H4 (cell line): ENCODE measurements at regions not wholly inside any gene's neighbourhood (a gene's known extent, or its start where the extent isn't known, plus 50 kb on each side); places are given as distances from the start of the nearest gene placed in this dataset.

ENCODE experiments used
- DNase-seq: peaks from one replicate; pipeline ENCODE4 v3.0.0-alpha.2; 2015; ENCODE audit warnings: low spot score

DNA sequence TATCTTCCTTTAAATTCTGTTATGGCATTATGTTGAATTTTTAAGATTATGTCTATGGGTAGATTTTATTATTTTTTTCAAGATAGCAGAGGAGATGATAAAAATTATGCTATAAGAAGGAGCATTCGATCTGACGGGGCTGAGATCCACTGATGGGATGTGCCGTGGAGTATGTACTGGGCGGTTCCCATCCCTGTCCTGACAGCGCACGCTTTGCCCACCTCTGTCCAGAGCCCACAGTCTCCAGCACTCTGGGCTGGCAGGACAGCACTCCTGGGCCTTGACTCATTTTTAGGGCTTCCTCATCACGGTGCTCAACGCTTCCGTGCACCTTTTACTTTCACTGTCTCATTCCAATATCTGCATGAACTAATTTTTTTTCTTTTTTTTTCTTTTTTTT, 235.5 kb downstream of the TEX29 start:
- no peak for DNase-seq

DNA sequence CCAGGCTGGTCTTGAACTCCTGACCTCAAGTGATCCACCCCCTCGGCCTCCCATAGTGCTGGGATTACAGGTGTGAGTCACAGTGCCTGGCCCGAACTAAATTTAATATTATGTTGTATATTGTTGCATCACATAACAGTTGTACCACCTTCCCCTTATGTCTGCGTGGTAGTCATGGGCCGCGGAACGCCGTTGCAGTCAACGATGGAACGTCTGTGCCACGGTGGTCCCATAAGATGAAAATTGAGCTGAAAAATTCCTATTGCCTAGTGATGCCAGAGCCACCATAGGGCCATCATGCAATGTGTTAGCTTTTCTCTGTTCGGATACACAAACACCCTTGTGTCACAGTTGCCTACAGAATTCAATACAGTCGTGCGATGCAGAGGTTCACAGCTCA, 236.1 kb downstream of the TEX29 start:
- no peak for DNase-seq

DNA sequence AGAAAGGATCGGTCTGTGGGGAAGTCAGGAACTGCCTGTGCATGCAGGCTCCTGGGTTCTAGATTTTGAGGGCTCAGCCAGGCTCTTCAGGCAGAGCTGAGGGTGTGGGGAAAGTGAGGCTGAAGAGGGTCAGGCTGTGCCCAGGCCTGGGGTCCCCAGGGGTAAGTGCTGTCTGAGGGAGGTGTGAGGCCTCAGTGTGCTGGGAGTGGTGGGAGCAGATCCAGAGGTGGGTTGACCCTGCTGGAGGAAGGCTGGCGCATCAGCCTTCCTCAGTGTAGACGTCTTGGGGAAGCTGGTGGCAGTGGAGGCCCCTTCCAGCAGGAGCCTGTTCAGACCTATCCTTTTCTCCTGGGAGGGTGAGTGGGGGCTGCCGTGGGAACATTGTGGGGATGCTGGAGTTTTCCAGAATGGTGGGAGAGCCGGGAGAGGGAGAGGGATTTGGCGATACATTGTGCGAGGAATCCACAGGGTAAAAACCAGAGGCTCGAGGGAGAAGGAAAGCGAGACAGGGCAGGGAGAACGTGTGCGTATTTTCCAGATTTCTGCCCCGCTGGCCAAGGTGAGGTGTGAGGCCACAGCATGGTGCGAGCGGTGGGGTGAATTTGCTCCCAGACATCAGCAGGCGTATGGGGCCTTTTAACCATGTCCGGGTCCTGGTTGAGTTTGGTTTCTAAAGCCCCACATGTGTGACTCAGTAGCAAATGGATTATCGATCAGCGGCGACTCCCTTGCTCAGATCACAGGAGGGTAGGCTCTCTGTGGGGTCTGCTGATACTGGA, 237.7 kb downstream of the TEX29 start:
- no peak for DNase-seq

DNA sequence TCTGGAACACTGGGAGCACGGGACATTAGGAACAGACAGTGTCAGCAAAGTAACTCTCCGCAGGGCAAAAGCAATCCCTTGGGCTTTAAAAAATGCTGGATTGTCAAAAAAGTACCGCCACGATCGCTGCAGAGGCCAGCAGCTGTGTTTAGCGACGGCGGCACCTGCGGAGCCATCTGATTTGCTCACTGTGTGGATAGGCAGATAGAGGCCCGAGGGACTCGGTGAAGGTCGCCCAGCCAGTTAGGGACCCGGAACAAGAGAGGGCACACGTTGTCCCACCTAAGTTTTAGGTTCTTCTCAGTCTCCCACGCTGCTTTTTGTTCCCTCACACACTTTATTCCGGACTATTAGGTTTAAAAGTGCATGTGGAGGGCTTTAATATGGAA, 238.3 kb downstream of the TEX29 start:
- DNase-seq = no peak

DNA sequence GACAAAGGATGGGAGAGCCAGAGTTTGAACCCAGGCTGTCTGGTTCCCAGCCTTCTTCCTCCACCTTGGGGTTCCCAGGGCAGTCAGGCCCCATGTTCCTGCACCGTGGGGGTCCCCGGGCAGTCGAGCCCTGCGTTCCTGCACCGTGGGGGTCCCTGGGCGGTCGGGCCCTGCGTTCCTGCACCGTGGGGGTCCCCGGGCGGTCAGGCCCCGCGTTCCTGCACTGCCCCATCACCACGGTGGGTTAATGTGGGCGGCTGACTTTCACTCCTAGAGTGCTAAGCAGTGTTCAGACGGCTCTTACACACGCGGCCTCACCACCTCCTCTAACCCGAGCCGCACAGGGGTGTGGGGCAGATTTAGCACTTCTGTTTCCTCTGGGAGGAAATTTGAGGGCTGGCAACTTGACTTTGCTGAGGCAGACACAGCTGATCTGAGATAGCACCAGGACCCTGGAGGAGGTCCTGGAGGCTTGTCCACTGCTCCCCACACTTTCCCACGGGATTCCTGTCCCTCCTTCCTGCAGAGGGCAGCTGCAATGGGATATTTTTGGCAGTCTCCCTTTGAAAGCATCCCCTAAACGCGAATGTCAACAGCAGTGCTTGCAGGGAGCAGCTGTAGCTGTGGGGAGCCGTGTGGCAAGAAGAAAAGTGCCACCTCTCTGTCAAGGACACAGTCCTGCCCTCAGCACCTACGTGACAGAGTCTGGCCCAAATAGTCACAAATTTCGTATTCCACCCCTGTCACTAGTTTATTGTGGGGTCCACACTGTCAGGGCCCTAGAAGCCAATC, 239.4 kb downstream of the TEX29 start:
- DNase-seq = no peak

DNA sequence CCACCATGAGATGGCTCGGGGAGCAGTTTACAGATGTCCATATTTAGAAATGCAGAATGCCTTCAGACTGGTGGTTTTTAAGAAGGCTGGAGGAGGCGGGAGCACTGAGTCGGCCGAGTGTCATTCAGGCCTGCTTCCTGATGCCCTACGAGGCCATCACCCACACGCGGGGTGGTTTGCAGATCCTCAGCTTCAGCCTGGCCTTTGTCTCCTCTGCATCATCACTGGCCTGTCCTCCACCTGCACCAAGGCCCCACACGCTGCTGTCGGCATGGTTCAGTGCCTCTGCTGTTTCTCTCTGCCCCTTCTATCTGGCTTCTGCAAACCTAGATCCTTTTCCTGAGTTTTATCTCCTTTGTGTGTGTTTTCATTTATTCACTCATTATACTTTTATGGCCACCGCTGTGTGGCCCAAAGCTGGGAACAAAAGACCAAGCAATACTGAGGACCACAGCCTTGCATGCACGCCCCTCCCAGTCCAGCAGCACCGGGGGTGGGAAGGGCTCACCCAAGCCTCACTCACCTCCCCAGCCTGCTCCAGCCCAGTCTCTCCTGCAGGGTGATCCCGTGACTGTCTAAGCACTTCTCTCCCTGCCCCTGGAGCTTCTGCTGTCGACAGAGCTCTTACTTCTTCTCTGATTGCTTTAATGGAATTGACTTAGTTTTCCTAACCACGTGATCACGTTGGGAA, 240.8 kb downstream of the TEX29 start:
- no peak for DNase-seq

DNA sequence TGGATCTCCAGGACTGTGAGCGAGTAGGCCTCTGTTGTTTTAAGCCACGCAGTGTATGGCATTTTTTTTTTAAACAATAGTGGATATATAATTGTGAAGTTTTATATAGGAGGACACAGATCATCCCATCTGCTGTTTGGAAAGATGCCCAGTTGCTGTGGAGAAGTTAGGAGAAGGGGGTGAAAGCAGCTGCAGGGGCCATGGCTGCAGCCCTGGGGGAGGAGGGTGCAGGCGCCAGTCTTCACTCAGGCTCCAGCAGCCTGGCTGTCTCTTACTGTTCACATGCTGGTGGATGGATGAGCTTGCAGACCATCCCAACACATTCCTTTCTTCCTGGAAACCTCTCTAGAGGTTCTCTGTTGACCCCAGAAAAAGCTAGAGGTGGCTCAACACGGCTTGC, 242.3 kb downstream of the TEX29 start:
- no peak for DNase-seq

DNA sequence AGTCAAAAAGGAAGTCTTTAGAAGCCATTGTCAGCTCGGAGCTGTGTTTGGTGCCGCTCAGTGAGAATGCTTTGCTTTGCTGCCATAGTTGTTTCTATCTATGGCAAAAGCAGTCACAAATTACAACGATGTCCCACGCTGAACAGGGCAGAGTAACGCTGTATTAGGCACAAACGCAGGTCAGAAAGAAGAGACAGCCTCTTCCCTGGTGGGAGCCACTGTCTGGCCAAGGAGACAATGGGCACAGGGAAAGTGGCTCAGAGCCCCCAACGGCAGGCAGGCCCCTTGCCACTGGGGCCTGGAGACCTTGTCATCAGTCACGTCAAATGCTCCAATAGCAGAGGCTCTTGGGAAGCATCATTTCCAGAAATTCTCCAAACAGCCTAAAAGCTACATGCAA, 244.2 kb downstream of the TEX29 start:
- DNase-seq = no peak

DNA sequence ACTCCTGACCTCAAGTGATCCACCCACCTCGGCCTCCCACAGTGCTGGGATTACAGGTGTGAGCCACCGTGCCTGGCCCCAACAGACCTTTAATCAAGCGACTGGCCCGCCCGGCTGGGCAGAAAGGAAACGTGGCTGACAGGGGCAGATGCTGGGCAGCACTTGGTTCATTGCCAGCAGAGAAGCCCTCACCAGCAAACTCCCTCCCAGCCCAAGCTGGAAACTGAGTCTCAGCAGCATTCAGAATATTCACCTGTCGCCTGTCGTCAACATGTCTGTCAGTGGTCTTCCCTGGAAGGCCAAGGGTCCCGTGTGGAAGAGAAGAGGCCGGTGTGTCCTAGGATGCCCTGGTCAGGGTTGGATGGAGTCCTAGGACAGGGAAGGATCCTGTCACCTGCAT, 245.0 kb downstream of the TEX29 start:
- DNase-seq = no peak

DNA sequence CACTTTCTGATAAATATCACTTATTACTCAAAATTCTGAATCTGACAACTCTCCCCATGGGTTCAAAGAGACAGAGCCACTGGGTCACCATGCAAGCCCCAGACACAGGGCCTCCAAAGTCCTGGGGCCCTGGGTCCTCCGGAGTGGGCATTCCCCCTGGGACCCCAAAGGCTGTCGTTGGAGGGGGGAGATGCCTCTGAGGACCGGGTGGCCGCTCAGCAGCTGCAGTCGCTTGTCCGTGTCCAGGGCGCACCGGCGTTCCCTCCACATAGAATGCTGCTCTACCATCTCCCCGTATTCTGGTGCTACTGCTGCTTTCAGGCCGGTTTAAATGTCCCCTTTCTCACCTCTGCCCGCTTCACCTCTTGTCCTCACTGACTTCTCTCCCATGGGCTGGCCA, 246.1 kb downstream of the TEX29 start:
- no peak for DNase-seq

DNA sequence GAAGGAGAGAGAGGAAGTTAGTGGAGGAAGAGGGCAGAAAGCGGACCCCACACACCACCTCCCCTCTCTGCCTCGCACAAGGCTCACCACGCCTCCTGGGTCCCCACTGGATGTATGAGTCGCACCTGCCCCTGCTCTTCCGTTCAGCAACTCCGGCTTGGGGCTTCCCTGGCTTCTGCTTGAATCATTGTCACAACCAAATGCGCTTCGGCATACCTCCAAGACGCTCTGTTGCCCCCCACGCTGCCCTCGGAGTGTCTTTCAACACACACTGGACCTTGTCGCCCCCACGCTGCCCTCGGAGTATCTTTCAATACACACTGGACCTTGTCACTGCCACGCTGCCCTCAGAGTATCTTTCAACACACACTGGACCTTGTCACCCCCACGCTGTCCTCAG, 247.2 kb downstream of the TEX29 start:
- DNase-seq = no peak

DNA sequence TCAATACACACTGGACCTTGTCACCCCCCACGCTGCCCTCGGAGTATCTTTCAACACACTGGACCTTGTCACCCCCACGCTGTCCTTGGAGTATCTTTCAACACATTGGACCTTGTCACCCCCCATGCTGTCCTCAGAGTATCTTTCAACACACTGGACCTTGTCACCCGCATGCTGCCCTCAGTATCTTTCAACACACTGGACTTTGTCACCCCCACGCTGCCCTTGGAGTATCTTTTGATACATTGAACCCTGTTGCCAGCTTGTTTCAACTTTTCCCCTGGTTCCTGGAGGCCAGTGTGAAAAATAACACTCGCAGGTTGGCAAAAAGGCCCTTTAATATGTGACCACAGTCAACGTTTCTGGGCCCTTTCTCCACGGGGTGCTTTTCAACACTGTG, 247.8 kb downstream of the TEX29 start:
- no peak for DNase-seq

DNA sequence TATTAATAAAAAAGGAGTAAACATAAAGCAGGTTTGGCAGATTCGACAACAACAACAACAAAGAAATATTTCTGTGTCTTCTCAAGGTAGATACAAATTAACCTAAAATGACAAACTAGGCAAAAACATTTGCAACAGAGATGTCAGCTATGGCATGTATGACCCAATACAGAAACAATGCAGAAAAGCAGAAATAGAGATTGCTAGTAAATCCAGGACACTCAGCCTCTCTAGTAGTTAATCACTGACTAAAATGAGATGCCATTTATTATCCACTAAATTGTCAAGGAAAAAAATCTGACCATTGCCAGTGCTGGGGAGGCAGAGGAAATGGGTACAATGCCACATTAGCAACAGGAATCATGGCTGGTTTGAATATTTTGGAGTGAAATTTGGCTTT, 250.5 kb downstream of the TEX29 start:
- no peak for DNase-seq

DNA sequence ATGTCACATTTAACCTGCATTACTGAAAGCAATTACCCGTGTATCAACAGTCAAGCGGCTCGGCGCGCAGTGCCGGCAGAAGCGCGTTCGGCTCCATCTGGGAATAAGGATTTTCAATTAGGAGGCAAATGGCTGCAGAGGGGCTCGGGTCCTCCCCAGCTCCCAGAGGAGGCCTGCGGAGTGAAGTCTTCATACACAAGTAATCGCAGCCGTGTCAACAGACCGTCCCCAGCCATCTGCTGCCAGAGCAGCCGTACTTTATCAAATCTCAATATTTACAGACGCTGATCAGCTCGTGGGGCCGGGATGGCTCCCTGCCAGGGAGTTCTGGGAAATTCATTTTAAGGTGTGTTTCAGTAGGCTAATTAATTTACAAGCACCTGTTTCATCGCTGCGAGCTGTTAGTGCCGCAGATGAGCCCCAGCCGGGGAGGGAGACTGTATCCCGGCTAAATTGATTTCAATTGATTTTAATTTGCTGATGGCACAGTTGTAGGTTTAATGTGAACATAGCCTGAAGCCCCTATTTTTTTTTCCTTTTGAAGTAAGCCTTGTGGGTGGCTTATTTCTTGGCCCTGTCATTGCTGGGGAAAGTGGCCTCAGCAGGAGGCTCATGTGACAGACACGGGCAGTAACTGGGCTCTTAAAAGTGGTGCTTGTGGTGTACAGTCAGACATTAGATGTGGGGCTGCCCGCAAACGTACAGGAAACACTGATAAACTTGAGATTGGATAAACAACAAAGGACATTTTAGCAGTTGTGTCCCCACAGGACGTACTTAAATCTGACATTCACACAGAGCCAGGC, 252.7 kb downstream of the TEX29 start:
- no peak for DNase-seq

DNA sequence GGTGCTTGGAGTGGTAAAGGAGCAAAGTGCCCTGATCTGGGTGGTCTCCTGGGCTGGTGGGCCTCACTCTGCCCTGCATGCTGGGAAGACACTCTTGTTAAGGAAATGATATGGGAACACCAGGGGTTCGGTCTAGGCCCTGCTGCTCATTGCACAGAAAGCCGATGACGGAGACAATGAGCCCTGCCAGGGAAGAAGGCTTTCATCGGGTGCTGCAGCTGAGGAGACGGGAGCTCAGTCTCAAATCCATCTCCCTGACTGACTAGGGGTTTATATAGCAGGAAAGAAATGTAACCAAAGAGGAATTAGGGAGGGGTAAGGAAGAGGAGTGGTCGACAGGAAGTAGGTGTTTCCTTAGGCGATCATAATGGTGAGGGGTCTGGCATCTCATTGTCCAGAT, 253.4 kb downstream of the TEX29 start:
- DNase-seq = no peak

DNA sequence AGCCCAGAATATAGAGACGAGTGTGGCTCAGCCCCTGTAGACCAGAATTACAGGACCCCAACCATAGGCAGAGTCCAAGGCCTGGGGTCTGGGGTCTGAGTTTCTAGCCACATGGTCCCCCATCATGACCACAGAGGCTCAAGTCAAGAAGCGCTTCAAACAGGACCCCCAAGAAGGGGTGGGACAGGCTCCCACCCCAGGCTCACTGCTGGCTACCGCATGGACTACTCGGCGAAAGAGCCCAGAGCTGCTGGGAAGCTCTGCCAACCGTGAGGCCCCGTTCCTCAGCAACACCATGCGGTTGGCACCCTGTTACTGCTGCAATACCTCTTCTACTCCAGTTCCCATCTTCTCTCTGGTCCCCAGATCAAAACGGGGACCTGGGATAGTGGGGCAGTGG, 254.8 kb downstream of the TEX29 start:
- no peak for DNase-seq

DNA sequence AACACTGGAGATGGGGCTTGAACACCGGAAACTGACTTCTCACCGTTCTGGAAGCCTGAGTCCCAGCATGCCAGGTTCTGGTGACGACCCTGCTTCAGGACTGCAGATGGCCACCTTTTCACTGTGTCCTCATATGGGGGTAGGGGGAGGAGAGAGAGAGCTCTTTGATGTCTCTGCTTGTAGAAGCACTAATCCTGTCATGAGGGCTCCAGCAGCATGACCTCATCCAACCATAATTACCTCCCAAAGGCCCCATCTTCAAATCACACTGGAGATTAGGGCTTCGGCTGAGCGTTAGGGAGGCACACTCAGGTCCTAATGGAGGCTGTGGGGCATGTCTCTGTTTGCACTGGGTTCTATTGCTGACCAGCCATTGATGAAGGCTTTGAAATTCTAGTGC, 255.3 kb downstream of the TEX29 start:
- DNase-seq = no peak

DNA sequence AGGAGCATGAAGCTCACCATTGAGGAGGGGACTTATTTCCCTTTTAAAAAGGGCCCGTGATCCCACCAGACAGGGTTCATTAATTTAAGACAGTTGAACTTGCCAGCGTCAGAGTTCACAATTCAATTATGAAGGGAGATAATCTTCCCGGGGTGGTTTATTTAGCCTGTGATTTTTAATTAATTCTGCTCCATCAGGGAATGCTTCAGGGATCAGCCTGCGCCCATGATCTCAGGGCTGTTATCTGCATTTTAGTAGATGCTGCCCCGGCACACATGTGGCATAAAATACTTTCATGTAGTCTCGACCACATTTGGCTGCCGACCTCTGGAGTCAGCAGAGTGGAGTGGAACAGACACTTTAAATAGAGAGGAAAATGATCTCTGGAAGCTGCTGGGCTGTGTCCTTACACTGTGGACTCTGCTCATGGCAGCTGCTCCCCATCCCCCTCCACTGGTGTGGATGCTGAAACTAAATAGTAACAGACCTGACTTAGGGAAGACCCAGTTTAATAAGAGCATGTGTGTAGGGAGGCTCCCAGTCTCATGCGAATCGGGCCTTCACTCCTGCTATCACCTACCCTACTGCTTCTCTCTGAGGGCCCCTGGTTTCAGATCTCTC, 256.9 kb downstream of the TEX29 start:
- DNase-seq = no peak

DNA sequence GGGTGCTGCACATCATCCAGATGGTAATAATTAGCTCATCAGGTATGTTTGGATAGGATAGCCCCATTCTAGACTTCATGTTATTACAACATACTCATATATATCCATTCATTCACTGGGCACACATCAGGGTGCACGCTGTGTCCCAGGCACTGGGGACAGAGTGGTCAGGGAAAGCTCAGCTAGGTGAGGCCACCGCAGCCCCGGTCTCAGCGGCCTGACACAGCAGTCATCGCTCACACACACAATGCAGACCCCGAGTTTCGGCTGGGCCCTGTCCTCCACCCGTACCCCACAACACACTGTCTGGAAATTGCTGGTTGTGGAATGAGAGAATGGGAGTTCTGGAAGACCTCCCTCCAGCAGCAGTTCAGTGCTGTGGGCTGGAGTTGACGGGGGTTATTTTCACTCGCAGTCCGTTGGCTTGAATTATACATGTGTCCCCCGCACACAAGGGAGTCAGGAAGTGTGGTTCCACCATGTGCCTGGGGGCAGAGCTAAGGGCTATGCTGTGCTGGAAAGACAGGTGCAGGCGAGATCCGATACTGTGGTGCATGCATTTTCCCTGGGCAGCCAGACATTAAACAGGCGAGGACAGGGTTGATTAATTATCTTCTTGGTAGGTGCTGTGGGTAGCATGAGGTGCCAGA, 257.6 kb downstream of the TEX29 start:
- no peak for DNase-seq

DNA sequence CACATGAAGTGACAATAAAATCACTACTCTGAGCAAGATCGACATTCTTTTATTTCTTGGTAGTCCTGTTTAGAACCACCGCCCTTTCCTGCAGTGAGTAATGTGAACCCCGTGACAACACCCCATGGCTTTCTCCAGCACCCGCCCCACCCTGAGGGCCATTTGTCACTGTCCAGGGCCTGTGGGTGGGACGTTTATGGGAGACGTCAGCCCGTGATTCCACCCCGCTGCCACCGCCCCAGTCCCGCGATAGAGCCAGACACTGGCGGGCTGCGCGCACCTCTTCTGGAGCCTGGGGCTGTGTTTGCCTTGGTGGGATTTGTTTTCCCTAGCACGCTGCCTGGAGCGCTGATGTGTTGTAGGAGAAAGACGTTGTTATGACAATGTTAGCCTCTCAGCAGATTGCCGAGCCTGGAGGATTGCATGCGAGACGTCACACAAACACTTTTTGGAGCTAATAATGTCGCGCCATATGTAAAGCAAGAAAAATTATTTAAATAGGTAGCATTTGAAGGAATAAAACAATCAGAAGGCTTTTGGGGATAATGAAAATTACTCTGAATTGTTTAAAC, 263.7 kb downstream of the TEX29 start:
- DNase-seq = no peak

DNA sequence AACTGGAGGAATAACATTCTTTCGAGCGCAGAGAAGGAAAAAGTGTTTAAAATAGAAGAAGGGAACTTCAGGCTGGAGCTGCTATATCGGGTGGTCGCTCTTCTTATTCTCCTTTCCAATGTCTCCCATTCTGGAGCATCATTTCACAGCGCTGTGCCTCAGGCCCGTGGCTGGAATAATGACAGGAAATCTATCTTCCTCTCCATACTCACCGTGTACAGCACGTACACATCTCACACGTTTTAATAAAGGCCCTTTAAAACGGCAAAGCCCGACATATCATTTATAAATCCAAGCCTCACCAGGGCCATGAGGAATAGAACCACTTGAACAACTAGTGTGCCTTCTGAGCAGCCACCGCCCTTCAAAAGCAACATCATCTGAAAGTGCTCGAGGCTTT, 264.4 kb downstream of the TEX29 start:
- DNase-seq = no peak
